HG03097 (cell line): ENCODE measurements at regions not wholly inside any gene's neighbourhood (a gene's known extent, or its start where the extent isn't known, plus 50 kb on each side); places are given as distances from the start of the nearest gene placed in this dataset.

Experiments used
- ATAC-seq: cut with Tn5 transposase; IDR thresholded peaks from one replicate; pipeline ENCODE4 v1.9.1; 2021; ENCODE audit not compliant: unreplicated experiment, low FRiP score

DNA sequence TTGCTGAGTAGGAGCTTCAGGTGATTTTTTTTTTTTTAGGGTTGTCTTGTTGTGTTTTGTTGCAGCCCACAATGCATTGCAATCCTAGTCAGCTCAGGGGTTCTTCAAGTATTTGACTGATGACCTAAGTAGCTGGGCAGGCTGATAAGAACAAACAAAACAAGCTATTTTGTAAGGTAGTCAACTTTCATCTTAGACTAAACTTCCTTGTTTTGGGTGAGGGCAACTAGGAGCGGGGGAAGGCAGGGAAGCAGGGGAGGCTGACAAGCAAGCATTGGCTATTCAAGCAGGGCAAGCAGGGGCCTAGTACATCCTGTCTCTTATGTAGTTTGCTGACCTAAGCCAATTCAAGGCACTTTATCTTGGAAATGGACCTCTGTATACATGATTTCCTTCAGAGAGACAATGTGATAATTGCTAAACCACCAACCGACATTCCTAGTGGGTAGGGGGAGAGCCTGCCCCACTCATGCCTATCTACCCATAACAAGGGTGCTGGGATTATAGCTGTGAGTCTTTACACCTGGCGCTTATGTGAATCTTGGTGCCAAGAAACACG lies 163.3 kb upstream of the PRKCQ start:
- ATAC-seq: no peak

DNA sequence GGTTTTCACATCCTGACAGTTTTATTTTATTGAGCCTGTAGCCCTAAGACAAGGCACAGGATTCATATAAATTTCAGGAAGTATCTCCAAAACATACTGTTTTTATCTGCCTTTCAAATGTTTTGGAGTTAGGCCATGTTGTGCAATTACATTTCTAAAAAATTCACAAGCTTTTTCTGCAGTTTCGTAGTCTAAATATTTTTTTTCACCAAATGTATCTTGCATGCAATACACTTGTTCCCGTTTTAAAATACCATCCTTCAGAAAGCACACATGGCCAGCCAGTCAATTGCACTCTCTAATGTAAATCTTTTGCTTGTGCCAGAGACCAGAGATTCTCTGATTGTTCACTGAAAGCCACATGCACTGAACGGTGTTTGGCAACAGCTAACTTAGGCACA lies 161.5 kb upstream of the PRKCQ start:
- no peak for ATAC-seq

DNA sequence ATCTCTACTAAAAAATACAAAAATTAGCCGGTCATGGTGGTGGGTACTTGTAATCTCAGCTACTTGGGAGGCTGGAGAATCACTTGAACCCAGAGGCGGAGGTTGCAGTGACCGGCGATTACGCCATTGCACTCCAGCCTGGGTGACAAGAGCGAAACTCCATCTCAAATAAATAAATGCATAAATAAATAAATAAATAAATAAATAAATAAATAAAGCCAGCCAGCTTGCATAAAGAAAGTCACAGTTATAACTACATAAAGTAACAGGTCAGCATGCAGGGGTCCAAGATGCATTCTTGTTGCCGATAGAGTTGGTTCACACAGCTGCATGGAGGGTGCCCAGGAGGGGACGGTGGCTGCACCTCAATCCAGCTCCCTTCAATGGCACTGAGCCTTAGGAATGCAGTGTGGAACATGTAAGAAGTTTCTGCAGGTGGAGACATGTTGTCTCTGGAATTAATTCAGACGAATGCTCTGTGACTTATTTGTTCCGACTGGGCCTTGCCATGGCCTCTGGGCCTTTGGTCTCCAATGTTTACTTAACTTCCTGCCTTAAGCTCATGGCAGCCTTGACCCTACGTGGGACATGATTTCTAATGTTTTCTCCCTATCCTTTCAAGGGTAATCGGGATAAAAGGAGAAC lies 159.6 kb upstream of the PRKCQ start:
- ATAC-seq: no peak

DNA sequence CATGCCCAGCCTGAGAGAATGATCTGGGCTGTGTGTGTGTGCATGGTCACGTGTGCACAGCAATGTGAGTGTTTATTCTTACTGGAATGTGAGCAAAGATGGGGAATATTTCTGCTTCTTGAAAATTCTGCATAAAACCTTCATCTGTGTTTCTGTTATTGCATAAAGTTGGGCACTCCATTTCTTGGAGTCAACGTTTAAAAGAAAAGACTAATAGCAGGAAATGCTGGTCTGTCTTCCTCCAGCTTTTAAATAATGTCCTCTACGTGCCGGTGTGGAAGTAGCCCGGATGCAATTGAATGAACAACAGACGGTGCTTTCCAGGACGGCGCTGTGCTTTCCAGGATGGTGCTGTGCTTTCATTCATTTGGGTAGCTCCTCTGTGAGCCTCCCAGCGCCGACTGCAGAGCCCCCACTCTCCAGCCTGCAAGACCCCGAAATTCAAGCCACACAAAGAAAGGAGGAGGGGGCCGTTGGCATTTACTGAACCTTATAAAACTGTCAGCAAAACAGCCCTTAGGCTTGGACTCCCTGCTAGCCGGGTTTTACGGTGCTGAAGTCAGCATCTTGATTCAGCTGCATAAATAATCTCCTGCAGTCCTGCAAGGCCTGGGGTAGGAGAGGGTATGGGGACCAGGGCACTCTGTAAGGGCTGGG lies 158.2 kb upstream of the PRKCQ start:
- ATAC-seq: no peak

DNA sequence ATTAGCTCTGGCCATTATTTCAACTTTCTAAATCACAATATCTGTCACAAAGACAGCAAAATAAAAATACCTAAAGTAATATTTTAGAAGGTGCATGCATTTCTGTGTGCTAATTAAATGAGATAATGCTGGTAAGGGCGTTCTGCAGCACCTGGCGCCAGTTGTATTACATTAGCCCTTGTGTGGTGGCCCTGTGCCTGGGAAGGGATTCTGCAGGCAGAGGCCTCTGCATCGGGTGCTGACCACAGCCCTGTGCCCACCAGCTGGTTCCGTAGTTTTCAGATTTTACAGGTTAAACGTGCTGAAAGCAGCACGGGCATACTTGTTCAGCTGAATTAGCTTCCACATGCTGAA lies 157.7 kb upstream of the PRKCQ start:
- ATAC-seq: no peak

DNA sequence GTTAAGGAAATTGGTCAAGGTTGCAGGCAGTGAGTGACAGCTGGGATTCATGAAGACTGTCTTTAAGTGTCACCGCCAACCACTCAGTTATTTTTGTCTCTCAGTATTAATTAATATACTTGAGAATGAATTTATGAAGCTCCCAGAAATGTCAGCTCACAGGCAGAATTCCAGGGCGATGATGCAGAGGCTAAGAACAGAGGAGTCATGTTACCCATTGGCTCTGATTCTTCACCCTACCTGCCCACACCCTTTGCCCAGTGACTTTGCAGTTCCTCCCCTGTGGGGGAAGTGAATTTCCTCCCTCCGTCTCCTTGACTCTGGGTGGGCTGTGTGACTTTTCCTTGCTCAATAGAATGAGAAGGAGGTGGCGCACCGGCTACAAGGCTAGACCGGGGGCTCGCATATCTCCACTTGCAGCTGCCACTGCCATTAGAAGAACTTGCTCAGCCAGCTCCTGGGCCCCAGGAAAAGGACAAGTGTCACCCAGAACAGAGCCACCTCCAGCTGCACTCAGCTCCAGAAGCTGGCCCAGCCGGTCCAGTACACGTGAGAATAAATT lies 157.1 kb upstream of the PRKCQ start:
- no peak for ATAC-seq

DNA sequence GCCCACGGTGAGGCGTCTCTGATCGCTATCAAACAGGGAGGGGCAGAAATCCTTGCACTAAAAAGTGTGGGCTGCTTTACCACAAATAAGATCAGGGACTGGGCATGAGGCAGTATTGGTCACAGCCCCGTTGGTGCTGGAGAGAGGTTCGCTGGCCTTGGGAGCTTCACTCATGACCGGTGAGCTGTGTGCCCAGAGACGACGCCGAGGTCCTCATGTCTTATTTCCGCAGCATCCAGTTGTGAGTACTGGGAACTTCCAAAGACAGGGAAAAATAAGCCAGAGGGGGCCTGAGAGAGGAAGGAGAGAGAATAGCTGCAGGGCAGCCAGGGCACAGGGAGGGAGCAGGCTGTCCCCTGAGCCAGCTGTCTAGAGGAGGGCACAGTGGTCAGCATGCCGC lies 154.2 kb upstream of the PRKCQ start:
- ATAC-seq: no peak

DNA sequence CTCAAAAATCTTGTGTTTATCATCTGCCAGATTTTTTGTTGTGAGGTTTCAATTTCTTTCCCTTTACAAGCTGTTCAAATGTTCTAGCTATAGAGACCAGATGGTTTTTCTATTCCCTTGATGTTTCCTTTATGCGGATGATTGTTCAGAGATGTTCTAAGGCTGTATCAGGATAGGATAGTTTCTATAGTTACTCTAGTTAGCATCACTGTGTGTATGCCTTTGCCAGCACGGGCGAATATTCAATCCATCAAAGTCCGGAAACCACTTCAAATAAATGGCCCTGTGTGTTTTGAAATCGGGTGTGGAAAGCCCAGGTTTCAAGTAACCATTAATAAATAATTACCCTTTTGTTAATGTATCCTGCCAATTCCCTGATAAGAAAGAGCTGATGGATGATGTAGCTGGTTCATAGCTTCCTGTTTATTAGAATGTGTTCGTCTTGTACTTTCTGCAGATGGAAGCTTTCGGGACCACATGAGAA lies 149.8 kb upstream of the PRKCQ start:
- no peak for ATAC-seq

DNA sequence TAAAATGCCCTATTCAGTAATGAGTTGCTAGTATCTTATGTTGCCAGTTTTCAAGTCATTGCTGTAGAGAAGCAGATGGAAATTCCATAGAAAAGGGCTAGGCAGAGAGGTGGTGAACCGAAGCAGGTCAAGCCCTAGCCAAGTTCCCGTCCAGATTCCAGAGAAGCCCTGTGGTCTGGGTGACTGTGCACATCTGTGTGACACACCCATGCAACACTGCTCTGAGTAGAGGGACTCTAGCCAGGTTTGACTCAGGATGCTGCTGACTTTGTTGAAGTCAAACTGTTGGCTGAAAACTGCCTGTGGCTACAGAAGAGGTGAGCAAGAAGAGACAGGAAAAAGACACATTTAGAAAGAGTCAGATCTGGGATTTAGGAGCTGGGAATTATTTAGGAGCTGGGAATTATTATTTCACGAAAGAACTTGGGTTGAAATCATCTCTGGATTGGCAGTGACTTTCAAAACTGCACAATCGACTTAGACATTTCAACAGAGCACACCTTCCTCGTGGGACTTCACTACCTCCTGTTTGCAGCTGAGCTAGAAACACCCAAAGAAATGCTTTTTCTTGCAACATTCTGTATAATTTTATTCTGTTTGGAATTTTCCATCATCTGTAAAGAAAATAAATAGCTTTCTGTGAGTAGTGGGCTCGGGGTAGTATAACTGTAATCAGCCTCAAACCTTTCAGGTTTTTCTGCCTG lies 149.1 kb upstream of the PRKCQ start:
- no peak for ATAC-seq

DNA sequence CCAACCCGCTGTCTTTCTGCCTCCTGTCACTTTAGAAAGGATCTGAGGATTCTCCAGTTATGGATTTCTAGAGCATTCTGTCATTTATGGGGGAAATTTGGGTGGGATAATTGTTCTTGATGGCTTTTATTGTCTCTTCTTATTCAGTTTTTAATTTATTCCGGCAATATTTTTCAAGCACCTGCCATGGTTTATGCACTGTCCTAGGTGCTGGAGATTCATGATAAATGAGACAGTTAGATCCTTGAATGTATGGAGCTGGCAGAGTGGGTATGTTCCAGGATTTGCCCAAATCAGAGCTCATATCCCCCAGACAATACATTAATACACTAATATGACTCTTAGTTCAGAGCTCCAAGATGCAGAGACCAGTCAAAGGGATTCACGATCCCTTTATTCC lies 146.8 kb upstream of the PRKCQ start:
- no peak for ATAC-seq

DNA sequence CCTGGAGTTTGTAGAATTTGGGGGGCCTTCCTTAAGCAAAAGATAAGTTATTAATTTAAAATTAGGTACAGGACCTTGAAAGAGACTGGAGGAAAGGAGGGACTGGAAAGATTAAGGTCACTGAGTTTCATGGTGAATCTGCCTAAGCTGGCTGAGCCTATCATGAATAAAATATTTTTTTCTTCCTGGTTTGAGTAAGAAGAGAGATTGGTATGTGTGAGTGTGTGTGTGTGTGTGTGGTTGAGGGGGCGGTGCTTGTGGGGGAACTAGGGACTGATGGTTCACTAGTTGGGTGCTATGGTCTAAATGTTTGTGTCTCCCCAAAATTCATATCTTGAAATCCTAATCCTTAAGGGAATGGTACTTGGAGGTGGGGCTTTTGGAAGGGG lies 142.5 kb upstream of the PRKCQ start:
- ATAC-seq: no peak

DNA sequence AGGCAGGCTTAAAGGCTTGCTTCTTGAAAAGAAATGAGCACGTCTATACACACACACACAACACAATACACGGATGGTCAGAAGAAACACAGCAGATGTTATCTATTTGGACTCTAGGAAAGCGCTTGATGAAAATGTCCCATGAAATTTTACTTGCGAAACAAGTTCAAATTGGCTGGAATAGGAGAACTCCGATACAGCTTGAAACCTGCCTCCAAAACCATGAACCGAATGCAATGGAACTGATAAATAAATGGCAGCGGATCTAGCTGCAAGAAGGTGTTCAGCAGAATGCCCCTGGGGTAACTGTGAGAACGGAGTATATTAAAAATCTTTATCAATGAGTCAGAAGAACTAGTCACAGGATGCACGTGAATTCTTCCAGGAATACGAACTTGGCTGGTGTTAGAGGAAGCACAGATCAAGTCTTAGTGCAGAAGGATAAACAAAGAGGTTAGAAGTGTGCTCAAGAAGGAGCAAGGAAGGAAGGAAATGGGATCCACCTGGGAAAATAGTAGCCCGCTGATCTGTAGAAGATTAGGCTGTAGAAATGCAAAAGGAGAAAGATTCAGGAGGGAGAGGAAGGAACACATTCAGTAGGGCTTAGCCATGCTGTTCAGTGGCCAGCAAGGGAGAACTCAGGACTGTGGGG lies 142.0 kb upstream of the PRKCQ start:
- no peak for ATAC-seq

DNA sequence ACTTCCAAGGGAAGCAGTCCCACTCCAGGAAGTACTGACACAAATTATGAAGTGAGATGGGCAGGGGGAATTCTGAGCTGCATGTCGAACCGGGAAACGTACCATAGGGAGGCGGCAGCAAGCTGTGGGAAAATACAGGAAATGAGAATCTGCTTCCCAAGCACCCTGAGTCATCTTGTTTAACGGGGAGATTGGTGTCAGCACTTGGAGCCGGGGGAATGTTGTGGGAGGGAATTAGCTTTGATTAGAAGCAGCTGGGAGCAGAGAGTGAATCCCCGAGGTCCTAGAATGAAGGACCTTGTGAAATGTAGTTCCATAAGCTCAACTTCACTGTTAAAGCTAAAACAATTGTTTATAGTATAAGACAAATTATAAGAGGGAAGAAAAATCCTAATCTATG lies 141.4 kb upstream of the PRKCQ start:
- no peak for ATAC-seq

DNA sequence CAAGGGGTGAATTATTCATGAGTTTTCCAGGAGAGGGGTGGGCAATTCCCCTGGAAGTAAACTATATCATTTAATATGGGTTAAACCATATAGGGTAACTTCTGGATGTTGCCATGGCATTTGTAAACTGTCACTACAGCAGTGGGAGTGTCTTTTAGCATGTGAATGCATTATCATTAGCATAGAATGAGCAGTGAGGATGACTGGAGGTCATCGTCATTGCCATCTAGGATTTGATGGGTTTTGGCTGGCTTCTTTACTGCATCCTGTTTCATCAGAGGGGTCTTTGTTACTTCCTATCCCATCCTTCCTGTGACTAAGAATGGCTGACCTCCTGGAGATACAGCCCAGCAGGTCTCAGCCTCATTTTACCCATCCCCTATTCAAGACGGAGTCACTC lies 139.5 kb upstream of the PRKCQ start:
- ATAC-seq: no peak

DNA sequence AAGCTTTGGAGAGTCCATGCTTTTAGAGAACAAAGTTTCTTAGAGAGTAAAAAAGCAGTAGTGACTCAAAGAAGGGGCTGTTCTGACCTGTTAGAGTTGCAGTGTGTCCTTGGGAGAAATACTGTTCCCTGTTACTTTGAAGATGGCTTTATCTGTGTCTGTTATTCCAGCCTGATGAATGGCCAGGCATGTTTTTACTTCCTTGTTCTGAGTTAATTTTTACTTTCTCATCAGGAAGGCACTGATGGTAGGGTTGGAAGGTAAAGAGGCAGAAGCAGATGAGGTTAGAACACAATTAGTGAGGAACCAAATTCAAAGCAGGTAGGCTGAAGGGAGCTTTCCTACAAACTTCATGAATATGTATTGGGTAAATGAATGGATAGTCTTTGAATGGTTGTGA lies 138.5 kb upstream of the PRKCQ start:
- no peak for ATAC-seq

DNA sequence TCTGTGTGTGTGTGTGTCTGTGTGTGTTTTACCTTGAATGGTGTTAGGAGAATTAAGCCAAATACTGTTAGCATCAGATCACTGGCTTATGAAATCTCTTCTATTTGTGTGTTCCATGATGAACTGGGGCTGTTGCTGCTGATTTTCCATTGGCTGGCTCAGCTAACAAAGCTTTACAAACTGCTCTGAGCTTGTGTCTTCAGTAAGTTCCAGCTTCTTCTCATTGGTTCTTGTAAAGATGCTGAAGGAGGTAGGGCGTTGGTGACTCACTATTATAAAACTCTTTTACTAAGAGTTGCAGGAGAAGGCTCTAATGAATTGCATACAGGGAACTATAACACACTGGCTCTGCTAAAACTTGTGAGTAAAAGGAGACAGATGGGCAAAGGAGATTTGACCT lies 136.4 kb upstream of the PRKCQ start:
- no peak for ATAC-seq

DNA sequence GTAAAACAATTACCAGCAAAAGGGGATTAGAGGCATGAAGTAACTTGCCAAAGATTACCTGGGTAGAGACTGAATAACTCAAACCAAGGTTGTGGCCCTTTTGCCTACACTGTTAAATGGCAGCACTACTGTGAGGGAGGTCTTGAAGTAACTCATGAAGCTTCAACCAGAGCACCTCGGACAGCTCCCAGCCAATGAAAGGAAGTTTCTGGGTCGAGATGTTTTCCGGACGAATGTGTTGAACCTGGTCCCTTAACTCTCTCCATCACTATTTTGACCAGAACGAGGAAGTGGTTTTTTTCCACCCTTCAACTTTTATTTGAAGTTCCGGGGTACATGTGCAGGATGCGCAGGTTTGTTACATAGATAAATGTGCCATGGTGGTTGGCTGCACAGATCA lies 133.6 kb upstream of the PRKCQ start:
- ATAC-seq: no peak

DNA sequence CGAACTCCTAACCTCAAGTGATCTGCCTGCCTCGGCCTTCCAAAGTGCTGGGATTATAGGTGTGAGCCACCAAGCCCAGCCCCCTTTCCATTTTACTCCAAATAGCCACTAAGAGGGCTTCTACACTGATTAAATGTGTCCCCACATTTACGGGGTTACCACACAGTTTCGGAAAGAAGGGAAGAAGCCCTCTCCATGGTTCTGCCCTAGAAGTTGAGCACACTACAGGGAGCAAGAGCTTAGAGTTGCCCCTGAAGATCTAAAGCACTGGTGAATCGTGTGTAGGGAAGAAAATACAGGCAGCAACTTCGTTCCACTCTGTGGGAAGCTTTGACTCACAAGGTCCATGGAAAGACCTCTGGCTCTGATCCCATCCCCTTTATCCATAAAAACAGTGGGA lies 133.0 kb upstream of the PRKCQ start:
- ATAC-seq: no peak

DNA sequence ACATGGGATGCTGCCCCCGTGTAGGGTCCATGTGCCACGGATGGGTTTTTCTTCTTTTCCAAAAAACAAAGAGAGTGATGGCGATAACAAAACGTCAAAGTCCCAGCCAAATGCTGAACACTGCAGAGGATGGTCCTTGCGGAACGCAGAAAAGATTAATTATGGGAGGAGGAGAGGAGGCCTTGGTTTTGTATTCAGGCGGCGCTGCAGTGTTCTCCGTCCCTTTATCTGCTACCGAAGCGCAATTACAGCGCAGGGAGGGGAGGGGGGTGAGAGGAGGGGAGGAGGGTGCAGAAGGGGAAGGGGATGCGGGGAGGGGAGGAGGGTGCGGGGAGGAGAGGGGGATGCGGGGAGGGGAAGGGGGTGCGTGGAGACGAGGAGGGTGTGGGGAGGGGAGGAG lies 131.8 kb upstream of the PRKCQ start:
- ATAC-seq: no peak

DNA sequence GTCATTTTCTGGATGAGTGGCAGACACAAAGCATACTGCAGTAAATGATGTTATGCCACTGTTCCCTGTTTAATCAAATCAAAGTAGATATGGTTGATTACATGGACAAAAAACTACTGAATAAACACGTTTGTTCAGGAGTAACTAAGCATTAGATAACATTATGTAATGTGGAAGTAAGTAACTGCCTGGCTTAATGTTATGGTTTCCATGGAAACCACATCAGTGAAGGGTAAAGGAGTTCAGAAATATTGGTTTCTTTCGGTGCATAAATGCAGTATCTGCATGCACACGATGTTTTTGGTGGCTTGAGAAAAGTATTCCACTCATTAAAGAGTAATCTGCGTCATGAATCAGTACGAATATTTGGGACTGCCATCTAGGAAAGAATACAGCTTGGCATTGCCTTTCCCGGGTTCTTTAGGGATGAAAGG lies 131.3 kb upstream of the PRKCQ start:
- no peak for ATAC-seq

DNA sequence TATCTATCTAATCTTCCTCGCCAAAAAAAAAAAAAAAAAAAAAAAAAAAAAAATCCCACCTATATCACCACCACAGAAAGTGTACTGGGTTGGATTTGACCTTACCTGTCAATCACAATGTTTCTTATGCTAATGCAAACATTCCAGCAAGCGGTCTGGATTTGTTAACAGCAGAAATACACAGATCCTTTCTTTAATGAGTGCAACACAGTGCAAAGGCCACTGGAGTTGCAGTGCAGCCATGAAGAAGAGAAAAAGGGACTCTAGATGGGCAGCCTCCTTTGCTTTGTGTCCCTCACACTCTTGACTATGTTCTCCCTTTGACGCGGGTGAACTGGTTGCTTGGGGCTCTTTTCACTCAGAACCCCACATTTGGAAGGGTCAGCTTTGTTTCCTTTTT lies 127.3 kb upstream of the PRKCQ start:
- ATAC-seq: no peak
